ENCODE measurements at regions not wholly inside any gene's neighbourhood (a gene's known extent, or its start where the extent isn't known, plus 50 kb on each side); places are given as distances from the start of the nearest gene placed in this dataset.

DNA sequence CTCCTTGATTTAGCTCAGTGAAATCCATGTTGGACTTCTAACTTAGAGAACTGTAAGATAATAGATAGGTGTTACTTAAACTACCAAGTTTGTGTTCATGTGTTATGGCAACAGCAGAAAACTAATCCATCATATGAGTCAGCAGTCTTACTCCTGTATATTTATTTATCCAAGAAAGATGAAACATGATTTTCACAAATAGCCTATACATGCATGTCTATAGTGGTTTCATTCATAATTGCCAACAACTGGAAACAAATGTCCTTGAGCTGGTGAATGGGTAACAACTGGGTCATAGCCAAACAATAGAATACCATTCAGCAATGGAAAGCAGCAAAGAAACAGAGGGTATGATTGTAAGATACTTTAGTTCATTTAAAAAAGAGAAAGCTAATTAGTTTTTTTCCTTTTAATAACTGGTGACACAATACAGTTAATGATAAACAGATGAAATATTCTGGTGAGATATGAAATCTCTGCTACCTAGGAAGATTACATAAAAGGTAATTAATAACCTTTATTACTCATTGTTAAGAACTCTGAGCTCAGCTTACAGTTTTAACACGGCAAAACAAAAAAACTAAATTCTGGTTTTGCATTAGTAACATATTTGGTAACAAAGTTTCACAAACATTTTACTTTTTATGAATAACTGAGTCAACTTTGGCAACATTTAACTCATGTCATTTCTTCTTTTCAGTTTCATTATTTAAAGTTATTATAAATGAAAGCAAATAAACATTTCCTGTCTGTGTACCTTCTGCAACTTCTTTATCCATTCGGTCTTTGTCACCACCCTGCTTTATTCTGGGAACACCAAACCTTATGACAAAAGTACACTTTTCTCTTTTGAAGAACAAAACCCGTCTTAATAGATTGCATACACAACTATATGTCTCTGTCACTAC lies 181.3 kb downstream of the LIG4 start:
- Histone ChIP-seq H3K9me3 (no peaks in the 10 kb centered on the region), H3K4me1 (ENCODE audit: control insufficient read depth in 1 of 2, low read depth in 2 of 2) (no peaks in the 10 kb centered on the region), H3K27ac (no peak overlapping the region), H3K36me3 (no peaks in the 10 kb centered on the region), H3K27me3 (replicated peaks; ENCODE audit: insufficient read depth) (no peaks in the 10 kb centered on the region), H3K4me3 (no peak overlapping the region)
- no peak for ATAC-seq (ENCODE audit: insufficient number of reproducible peaks, low FRiP score, low read depth)
- no peak for DNase-seq (ENCODE audit: low spot score)
- TF ChIP-seq, protein P1, sequence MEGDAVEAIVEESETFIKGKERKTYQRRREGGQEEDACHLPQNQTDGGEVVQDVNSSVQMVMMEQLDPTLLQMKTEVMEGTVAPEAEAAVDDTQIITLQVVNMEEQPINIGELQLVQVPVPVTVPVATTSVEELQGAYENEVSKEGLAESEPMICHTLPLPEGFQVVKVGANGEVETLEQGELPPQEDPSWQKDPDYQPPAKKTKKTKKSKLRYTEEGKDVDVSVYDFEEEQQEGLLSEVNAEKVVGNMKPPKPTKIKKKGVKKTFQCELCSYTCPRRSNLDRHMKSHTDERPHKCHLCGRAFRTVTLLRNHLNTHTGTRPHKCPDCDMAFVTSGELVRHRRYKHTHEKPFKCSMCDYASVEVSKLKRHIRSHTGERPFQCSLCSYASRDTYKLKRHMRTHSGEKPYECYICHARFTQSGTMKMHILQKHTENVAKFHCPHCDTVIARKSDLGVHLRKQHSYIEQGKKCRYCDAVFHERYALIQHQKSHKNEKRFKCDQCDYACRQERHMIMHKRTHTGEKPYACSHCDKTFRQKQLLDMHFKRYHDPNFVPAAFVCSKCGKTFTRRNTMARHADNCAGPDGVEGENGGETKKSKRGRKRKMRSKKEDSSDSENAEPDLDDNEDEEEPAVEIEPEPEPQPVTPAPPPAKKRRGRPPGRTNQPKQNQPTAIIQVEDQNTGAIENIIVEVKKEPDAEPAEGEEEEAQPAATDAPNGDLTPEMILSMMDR (IDR thresholded peaks at IDR 0.05): no peak

DNA sequence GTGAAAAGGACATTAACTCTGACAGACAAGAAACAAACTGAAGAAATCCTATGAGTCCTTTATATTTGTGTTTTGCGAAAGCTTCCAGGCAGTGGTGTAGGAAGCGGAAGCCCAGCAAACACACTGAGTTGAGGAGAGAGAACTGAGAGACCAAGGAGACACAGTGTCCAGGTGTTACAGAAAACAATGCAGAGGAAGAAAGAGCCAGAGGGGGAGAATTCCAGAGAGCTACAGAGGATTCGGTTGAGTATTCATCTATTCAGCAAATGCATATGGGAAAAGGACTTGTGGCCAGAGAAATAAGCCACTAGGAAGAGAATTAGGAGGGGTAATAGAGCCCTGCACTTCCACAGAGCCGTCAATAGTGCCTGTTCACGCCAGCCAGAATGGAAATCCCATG lies 183.5 kb downstream of the LIG4 start:
- Histone ChIP-seq H3K27ac (no peak overlapping the region), H3K9me3 (no peaks in the 10 kb centered on the region), H3K27me3 (replicated peaks; ENCODE audit: insufficient read depth) (no peaks in the 10 kb centered on the region), H3K4me1 (ENCODE audit: control insufficient read depth in 1 of 2, low read depth in 2 of 2) (no peaks in the 10 kb centered on the region), H3K4me3 (no peak overlapping the region), H3K36me3 (no peaks in the 10 kb centered on the region)
- ATAC-seq (ENCODE audit: insufficient number of reproducible peaks, low FRiP score, low read depth) (no peak), DNase-seq (ENCODE audit: low spot score) (no peak)
- TF ChIP-seq, protein P1 (IDR thresholded peaks at IDR 0.05): no peak

DNA sequence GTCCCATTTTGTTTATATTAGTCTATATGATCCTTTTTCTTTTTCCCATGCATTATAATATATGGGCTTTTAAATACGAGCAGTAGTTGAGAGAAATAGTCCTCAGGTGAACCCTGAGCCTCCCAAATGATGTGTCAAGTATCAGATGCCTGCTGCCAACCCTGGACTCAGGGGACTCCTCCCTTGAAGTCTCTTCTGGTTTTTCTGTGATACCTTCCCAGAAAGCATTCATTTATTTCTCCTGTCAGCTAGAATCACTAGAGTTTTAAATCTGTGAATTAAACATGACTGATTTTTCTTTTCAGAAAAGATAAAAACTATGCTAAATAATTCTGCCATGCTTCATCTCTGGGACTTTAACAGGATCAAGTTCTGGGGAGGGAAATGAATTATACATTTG lies 184.6 kb downstream of the LIG4 start:
- H3K9me3 ChIP-seq: no peaks in the 10 kb centered on the region
- no peak overlapping the region for H3K4me3 ChIP-seq
- TF ChIP-seq, protein P1 (IDR thresholded peaks at IDR 0.05): no peak
- no peaks in the 10 kb centered on the region for H3K36me3 ChIP-seq
- DNase-seq (ENCODE audit: low spot score): no peak
- no peaks in the 10 kb centered on the region for H3K27me3 ChIP-seq (replicated peaks; ENCODE audit: insufficient read depth)
- H3K4me1 ChIP-seq (ENCODE audit: control insufficient read depth in 1 of 2, low read depth in 2 of 2): no peaks in the 10 kb centered on the region
- no peak overlapping the region for H3K27ac ChIP-seq
- ATAC-seq (ENCODE audit: insufficient number of reproducible peaks, low FRiP score, low read depth): no peak

DNA sequence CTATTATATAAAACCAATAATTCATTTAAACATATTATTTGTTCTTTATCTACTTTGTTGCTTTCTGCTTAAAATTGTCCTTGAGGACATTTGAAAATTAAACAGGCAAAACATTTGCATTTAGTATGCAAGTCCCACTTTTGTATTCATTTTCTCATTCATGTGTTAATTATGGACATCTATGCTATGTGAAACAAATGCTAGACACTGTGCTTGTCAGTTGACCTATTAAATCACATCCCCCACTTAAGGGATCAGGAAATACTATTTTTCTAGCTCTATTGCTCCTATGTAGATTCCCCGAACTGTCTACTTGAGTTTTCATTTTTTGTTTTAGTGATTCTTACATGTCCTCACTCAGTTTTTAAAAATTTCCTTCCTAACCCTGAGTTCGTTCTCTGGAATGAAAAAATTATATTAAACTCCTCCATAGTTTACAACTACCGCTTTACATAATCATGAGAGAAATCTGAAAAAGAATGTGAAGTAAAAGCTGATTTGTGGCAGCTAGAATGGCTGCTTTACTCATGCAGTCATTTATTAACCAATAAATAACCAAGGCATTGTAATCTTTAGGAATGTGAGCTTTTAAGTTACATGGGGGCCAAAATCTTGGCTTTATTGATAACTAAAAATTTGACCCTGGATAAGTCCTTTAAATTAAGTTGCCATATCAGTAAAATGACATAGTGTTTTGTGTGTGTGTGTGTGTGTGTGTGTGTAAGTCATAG lies 188.5 kb downstream of the LIG4 start:
- Histone ChIP-seq H3K4me3 (no peak overlapping the region), H3K27ac (no peak overlapping the region), H3K9me3 (no peaks in the 10 kb centered on the region), H3K27me3 (replicated peaks; ENCODE audit: insufficient read depth) (no peaks in the 10 kb centered on the region), H3K4me1 (ENCODE audit: control insufficient read depth in 1 of 2, low read depth in 2 of 2) (no peaks in the 10 kb centered on the region), H3K36me3 (no peaks in the 10 kb centered on the region)
- no peak for DNase-seq (ENCODE audit: low spot score)
- no peak for ATAC-seq (ENCODE audit: insufficient number of reproducible peaks, low FRiP score, low read depth)
- TF ChIP-seq, protein P1 (IDR thresholded peaks at IDR 0.05): no peak

DNA sequence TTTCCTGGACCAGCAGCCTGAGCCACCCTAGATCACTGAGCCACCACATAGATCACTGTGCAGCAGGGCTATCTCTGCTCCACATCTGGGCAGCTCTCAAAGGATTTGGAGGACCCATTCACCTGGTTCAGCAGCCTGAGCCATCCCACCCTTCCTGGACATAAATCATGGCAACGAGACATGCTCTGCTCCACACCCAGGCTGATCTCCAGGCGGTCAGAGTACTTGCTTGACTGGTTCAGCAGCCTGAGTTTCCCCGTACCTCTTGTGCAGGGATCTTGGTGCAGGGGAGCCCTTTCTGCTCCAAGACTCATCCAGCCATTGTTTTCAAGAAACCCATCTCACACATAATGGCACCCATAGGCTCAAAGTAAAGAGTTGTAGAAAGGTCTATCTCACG lies 195.3 kb downstream of the LIG4 start:
- TF ChIP-seq, protein P1 (IDR thresholded peaks at IDR 0.05): no peak
- no peak overlapping the region for H3K27ac ChIP-seq
- H3K27me3 ChIP-seq (replicated peaks; ENCODE audit: insufficient read depth): no peaks in the 10 kb centered on the region
- no peaks in the 10 kb centered on the region for H3K36me3 ChIP-seq
- no peaks in the 10 kb centered on the region for H3K9me3 ChIP-seq
- H3K4me1 ChIP-seq (ENCODE audit: control insufficient read depth in 1 of 2, low read depth in 2 of 2): no peaks in the 10 kb centered on the region
- no peak for ATAC-seq (ENCODE audit: insufficient number of reproducible peaks, low FRiP score, low read depth)
- no peak for DNase-seq (ENCODE audit: low spot score)
- no peak overlapping the region for H3K4me3 ChIP-seq
